GM12892 (cell line): ENCODE measurements at regions not wholly inside any gene's neighbourhood (a gene's known extent, or its start where the extent isn't known, plus 50 kb on each side); places are given as distances from the start of the nearest gene placed in this dataset.
"Not testable (repeated sequence)": the region's sequence is repeated elsewhere in the genome, so short reads cannot be mapped to it uniquely, and the experiment has no call there.

Source experiments
- DNase-seq: peaks from one replicate; pipeline ENCODE4 v3.0.0; 2011; ENCODE audit not compliant: insufficient read length
- FAIRE-seq: peaks from 2 replicates; lab custom pipeline; 2011; peaks lifted over from hg19 to GRCh38; lab: Jason Lieb, UNC
- POLR2A ChIP-seq: IDR thresholded peaks from 2 replicates; pipeline ENCODE4 v1.6.1; 2011; ENCODE audit warnings: low read depth, low read length, control low read depth
- POLR2AphosphoS5 ChIP-seq: IDR thresholded peaks from 2 replicates; pipeline ENCODE4 v1.6.1; 2011; ENCODE audit warnings: low read depth, low read length, control low read depth
- TAF1 ChIP-seq: IDR thresholded peaks from 2 replicates; pipeline ENCODE4 v1.6.1; 2011; ENCODE audit warnings: low read depth, mild to moderate bottlenecking, control low read depth, low read length, borderline replicate concordance

- TF ChIP-seq POLR2A: no peak
- TF ChIP-seq POLR2AphosphoS5: no peak
- TF ChIP-seq TAF1: no peak
- FAIRE-seq: no peak
- DNase-seq: no peak
Observed at GRCh38 chr15:26242565-26243071, 379.5 kb upstream of the ATP10A start.

- TF ChIP-seq POLR2A (no peak), POLR2AphosphoS5 (no peak), TAF1 (no peak)
- no peak for FAIRE-seq
- no peak for DNase-seq
Observed at GRCh38 chr15:26235864-26236263, 372.7 kb upstream of the ATP10A start.

GRCh38 chr15:26234976-26235767 is 372.0 kb upstream of the ATP10A start:
- no peak for FAIRE-seq
- TF ChIP-seq POLR2AphosphoS5 (no peak), TAF1 (no peak), POLR2A (no peak)
- no peak for DNase-seq

GRCh38 chr15:26232691-26233090 is 369.6 kb upstream of the ATP10A start:
- DNase-seq: no peak
- TF ChIP-seq POLR2A (no peak), TAF1 (no peak), POLR2AphosphoS5 (no peak)
- no peak for FAIRE-seq

GRCh38 chr15:26231096-26231495 is 368.0 kb upstream of the ATP10A start:
- FAIRE-seq (no peak), DNase-seq (no peak)
- no peak for TF ChIP-seq POLR2A
- no peak for TF ChIP-seq POLR2AphosphoS5
- no peak for TF ChIP-seq TAF1

- TF ChIP-seq POLR2AphosphoS5: no peak
- no peak for TF ChIP-seq POLR2A
- TF ChIP-seq TAF1: no peak
Observed at GRCh38 chr15:26224266-26224665, 361.1 kb upstream of the ATP10A start.

GRCh38 chr15:26223720-26224119 is 360.6 kb upstream of the ATP10A start:
- no peak for DNase-seq
- no peak for TF ChIP-seq POLR2A
- no peak for TF ChIP-seq TAF1
- no peak for TF ChIP-seq POLR2AphosphoS5
- no peak for FAIRE-seq

More at GRCh38 chr15:26224266-26224665, 361.1 kb upstream of the ATP10A start:
- DNase-seq (no peak), FAIRE-seq (no peak)

GRCh38 chr15:26222781-26223180 is 359.7 kb upstream of the ATP10A start:
- FAIRE-seq: no peak
- no peak for DNase-seq
- TF ChIP-seq POLR2AphosphoS5 (no peak), TAF1 (no peak), POLR2A (no peak)

GRCh38 chr15:26217043-26217442 is 353.9 kb upstream of the ATP10A start:
- not testable (repeated sequence) for FAIRE-seq, DNase-seq

GRCh38 chr15:26214290-26214689 is 351.2 kb upstream of the ATP10A start:
- TF ChIP-seq POLR2AphosphoS5 (no peak), POLR2A (no peak), TAF1 (no peak)
- FAIRE-seq: no peak

GRCh38 chr15:26213427-26213826 is 350.3 kb upstream of the ATP10A start:
- FAIRE-seq: no peak
- TF ChIP-seq POLR2A: no peak
- DNase-seq: no peak

More at GRCh38 chr15:26214290-26214689, 351.2 kb upstream of the ATP10A start:
- DNase-seq: no peak

- TF ChIP-seq TAF1 (no peak), POLR2A (no peak), POLR2AphosphoS5 (no peak)
- DNase-seq (no peak), FAIRE-seq (no peak)
Observed at GRCh38 chr15:26212109-26212508, 349.0 kb upstream of the ATP10A start.

- DNase-seq (no peak), FAIRE-seq (no peak)
- no peak for TF ChIP-seq TAF1
- TF ChIP-seq POLR2A: no peak
- no peak for TF ChIP-seq POLR2AphosphoS5
Observed at GRCh38 chr15:26210980-26211379, 347.9 kb upstream of the ATP10A start.
